NCI-H2227 (cell line): ENCODE measurements at regions not wholly inside any gene's neighbourhood (a gene's known extent, or its start where the extent isn't known, plus 50 kb on each side); places are given as distances from the start of the nearest gene placed in this dataset.

Source experiments
- DNase-seq: peaks from one replicate; lab custom pipeline; 2025; ENCODE audit not compliant: unreplicated experiment; lab: John Stamatoyannopoulos, UW

DNA sequence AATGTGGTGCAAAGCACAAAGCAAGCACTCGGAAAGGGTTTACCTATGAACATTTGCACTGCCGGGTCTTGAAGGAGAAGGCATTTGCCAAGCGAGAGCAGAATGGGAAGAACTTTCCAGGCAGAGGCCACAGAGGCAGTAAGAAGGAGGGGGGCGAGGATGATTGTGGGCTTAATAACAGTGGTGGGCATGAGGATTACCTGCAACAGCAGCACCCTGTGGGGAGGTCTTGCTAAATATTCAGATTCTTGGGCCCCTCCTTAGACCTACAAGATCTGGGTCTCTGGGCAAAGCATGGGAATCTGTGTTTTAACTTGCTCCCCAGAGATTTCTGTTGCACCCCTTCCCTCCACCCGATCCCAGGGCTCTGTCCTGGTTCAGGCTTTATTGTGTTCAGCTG, 75.1 kb upstream of the ZBED5 start:
- DNase-seq: no peak

DNA sequence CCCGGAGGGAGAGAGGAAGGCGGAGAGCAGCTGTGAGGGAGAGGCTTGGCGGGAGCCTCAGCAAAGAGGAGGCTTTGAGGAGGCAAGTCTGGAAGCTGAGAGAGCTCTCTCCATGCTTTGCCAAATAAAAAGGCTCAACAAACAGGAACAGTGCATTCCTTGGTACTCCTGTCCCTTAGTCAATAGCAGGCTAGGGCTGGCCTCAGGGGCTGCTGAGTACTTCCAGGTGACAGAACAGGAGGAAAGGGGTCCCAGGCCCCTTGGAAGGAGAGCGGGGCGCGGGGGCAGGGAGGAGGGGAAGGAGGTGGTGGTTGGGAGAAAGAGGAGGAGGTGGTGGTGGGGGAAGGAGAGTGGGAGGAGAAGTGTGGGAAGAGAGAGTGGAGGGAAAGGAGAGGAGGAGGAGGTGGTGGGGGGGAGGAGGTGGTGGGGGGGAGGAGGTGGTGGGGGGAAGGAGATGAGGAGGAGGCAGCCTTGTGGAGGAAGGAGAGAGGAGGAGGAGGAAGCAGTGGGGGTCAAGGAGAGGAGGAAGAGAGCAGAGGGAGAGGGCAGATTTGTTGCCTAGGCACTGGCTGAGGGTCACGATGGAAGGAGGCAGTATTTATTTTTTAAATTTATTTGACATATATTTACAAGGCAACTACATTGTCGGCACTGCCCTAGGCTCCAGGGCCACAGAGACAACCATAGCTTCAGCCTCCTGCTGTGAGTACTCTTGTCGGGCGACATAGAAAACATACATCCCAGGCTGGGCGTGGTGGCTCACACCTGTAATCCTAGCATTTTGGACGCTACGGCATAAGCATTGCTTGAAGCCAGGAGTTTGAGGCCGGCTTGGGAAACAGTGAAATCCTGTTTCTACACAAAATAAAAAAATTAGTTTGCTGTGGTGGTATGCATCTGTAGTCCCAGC, 74.2 kb upstream of the ZBED5 start:
- DNase-seq: peak; percentile 20

- peak; percentile 94 for DNase-seq
These were observed 73.3 kb upstream of the ZBED5 start for GRCh38 chr11:10930972-10931760.

- DNase-seq: peak; percentile 83
These were observed 72.5 kb upstream of the ZBED5 start for GRCh38 chr11:10930224-10930971.

DNA sequence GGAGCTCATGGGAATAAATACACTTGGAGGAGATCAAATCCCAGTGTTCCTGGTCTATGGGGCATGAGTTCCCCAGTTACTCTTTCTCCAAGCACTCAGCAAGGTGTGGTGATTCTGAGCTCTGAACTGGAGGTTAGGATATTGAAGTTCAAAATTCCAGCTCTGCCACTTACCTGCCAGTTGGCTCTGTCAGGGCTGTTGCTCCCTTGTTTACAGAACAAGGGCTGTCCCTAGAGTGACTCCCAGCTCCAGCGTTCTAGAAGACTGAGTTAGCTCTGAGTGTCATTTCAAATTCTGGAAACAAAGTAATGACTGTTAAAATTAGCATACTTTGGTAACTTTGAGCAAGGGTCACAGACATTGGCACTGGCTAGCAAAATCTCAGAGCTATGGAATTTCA, 69.7 kb upstream of the ZBED5 start:
- DNase-seq: no peak

- DNase-seq: no peak
These were observed 69.0 kb upstream of the ZBED5 start for GRCh38 chr11:10926801-10927211.

DNA sequence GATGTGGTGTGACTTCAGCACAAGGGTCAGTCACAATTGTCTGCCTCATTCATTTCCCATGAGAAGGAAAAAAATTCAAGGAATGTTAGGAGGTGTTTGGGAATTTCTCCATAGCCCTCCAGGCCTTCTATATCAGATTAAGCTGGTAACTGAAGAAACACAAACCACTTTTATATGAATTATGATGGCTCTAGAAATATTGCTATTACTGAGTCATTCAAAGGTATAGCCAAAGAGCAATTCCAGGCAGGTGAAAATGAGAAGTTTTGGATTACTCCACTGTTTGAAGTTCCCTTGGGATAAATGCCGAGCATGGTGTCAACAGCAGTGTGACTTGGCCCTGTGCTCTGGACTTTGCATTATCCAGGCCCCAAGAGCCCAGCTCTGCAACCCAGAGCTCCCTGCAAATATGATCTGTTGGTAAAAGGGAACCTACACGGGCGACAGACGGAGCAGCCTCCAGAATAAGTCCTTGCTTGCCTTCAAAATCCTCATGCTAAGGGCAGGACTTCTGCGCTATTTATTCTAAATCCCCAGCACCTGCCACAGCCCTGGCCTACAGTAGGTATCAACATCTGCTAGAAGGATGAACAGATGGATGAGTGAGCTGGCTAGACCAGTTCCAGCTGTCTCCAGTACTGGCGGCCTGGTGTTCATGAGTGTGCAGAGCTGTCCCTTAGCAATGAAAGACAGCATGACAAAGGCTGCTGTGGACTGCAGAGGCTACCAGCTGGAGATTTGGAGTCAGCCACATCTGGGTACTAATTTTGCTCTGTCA, 67.5 kb upstream of the ZBED5 start:
- no peak for DNase-seq

DNA sequence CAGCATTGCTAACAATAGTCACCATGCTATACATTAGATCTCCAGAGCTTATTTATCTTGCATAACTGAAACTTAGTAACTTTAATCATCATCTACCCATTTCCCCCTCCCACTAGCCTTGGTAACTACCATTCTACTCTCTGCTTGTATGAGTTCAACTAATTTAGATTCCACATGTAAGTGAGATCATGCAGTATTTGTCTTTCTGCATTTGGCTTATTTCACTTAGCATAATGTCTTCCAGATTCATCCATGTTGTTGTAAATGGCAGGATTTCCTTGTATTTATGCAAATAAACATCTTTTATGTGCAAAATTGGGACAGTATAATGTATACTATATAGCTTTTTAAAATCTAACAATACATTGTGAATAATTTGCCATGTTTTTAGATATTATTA, 66.0 kb upstream of the ZBED5 start:
- no peak for DNase-seq

DNA sequence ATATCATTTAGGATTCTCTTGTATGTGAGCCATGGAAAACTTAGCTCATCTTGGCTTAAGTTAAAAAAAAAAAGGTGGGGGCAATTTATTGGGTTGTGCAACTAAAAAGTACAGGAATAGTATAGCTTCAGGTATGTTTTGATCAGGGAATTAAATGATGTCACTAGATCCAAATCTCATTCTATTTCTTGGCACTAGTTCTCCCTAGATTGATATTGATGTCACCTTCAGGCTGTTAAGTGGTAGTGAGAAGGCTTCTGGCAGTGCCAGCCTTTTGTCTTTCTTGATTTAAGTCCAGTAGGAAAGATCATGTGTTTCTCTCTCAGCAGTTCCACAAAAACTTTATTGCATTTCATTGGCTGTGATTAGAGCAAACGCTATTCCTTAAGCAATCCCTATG, 65.0 kb upstream of the ZBED5 start:
- no peak for DNase-seq

GRCh38 chr11:10920875-10921274, 63.0 kb upstream of the ZBED5 start:
- DNase-seq: no peak

DNA sequence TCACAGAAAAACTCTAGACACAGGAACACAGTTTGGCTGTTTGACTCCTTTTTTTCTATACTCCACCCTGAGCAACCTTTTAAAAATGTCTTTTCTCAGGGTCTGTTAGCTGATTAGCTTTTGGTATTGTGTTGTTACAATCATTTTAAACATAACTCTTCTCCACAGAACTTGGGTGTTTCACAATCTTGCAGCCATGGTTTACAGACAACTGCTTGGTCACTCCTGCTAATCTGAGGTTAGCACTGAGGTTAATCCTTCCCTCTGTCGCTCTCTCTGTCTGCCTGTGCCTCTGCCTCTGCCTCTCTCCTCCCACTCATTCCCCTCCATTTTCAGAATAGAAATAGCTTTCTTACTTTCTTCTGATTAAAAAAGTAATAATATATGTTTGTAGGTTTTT, 62.4 kb upstream of the ZBED5 start:
- no peak for DNase-seq

GRCh38 chr11:10918698-10919097, 60.8 kb upstream of the ZBED5 start:
- DNase-seq: no peak

DNA sequence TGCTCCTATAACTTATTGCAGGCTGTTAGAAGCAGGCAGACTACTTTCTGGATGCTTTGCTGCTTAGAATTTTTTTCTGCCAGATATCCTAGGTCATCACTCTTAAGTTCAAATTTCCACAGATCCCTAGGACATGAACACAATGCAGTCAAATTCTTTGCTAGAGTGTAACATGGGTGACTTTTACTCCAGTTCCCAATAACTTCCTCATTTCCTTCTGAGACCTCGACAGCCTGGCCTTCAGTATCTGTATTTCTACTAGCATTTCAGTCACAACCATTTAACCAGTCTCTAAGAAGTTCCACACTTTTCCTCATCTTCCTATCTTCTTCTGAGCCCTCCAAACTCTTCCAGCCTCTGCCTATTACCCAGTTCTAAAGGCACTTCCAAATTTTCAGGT, 60.4 kb upstream of the ZBED5 start:
- no peak for DNase-seq

DNA sequence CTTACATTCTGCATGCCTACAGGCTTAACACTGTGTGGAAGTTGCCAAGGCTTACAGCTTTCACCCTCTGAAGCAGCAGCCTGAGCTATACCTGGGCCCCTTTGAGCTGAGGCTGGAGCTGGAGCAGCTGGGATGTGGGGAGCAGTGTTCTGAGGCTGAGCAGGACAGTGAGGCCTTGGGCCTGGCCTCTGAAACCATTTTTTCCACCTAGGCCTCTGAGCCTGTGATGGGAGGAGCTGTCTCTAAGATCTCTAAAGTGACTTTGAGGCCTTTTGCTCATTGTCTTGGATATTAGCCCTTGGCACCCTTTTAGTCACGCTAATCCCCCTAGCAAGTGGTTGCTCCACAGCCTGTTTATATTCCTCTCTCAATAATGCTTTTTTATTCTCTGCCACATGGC, 59.9 kb upstream of the ZBED5 start:
- DNase-seq: no peak

DNA sequence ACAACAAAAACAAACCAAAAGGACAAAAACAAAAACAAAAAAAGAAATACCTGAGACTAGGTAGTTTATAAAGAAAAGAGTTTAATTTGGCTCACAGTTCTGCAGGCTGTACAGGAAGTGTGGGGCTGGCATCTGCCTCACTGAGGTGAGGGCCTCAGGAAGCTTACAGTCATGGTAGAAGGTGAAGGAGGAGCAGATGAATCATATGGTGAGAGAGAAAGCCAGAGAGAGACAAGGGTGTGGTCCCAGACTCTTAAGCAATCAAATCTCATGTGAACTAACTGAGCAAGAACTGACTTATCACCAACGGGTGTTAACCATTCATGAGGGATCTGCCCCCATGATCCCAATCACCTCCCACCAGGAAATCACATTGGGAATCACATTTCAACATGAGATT, 58.8 kb upstream of the ZBED5 start:
- DNase-seq: no peak

- DNase-seq: no peak
These were observed 56.2 kb upstream of the ZBED5 start for GRCh38 chr11:10914050-10914449.

DNA sequence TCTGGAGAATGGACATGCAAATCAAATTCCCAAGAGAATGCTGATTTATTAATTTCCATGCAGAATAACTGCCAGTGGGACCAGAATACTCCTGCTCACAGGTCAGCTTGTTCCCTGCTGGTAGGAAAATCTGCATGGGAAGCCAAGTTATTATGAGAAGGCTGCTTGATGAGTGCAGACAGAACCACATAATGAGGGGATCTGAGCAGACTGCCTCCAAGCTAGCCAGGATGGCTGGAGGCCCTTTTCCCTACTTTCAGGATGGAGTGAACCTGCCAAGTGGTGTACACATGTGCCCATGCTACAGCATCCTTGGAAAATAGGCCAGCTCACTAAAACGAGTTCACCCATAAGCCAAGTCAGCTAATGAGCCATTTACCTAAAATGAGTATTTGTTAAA, 55.2 kb upstream of the ZBED5 start:
- DNase-seq: no peak

GRCh38 chr11:10911907-10912306, 54.1 kb upstream of the ZBED5 start:
- DNase-seq: no peak

- DNase-seq: no peak
These were observed 51.5 kb upstream of the ZBED5 start for GRCh38 chr11:10909141-10909883.
